CD4-positive, alpha-beta T cell treated with Interferon gamma for 1 hour (primary cell): ENCODE measurements at regions not wholly inside any gene's neighbourhood (a gene's known extent, or its start where the extent isn't known, plus 50 kb on each side); places are given as distances from the start of the nearest gene placed in this dataset.

Source experiments
- DNase-seq: peaks from one replicate; pipeline ENCODE4 v3.0.0-alpha.2; 2020

DNA sequence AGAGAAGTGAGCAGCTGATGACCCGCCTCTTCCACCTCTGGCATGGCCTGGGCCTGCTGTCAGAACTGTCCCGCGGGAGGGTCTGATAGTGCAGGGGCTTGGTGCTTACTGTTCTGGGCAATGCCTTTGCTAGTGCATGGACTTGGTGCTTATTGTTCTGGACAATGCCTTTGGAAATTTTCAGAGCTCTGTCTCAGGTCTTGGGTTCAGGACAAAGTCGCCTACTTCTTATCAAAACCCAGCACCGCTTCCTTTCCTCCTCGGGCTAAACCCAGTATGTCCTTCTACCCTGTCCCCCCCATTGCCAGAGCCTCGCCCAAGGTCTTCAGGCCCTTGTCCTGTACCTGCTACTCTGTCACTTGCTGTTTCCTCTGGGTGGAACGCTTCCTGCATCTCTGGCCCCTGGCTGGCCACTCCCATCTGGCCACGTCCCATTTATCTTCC is 149.6 kb downstream of the ACKR3 start:
- DNase-seq: no peak

DNA sequence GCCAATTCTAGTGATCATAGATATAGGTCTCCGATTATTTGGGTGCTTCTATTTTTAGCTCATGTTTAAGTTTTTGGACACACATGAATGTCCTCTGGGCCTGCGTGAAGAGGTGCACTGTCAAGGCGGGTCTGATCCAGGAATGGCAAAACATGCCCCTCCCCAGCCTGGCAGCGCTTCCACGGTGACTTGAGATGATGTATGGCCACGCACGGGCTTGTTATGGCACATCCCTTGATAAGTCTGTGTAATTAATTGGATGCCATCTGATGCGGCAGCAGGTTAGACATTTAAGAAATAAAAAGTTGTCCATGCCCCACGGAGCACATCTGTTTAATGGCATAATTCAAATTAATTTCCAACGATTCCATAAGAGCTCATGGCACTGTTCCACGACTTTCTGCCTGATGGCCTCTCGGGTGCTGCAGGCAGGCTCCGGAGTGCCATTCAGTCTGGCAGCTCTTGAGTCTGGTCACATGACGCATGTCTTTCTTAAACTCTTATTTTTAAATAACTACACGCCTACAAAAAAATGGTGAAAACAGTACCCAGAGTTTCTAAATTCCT is 151.4 kb downstream of the ACKR3 start:
- DNase-seq: no peak

GRCh38 chr2:236724200-236724599 is 154.6 kb downstream of the ACKR3 start:
- no peak for DNase-seq

GRCh38 chr2:236726701-236727450 is 157.3 kb downstream of the ACKR3 start:
- DNase-seq: no peak

GRCh38 chr2:236728916-236729670 is 159.5 kb downstream of the ACKR3 start:
- no peak for DNase-seq

GRCh38 chr2:236730393-236730792 is 160.8 kb downstream of the ACKR3 start:
- no peak for DNase-seq

DNA sequence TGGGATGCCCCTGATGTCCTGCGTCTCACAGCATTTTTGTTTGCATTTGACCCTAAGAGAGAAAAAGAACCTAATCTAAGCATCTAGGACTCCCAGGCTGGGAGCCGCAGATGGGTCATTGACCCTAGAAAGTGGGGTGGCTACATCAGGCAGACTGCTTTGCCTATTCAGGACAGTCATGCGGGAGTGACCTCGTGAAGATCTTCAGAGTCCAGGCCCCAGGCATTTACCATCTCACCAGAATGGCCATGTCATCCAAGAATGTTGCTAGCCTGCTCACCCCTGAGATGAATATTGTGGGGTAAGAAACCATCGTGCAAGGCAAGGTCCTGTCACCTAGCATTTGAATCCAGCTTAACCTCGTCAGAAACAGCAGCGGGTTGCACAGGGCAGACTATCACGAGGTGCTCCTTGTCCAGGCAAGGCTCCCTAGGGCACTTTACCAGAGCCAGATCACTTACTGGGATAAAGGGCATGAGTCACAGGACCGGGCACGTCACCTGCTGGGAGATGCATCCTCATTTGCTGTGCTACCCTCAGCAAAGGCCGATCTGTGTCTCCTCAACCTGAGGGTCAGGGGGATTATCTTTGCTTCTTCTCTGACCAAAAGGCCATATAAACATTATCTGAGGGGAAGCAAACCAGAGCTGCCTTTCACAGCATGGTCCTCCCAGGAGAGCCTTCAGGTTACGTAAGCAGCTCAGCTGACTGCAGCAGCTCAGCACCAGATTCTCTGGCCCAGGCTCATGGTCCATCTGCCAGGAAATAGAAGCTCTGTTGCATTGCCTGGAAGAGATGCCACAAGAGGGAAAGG is 162.3 kb downstream of the ACKR3 start:
- DNase-seq: no peak

DNA sequence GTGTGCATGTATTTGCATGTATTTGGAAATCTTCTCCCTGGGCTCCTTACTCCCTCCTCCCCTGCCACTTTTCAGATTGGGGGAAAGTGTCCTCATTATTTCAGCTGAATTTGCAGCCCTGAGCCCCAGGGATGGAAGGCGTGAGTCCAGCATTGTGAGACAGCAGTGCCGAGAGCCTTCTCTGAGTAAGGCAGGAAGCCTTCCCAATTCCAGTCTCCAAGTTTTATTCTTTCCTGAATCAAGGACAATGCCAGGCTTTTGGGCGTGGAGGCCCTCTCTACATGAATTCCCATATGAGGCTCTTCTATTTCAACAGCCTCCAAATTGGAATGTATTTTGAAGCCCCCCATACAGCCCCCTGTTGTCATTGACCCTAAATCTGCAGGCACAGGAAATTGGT is 163.5 kb downstream of the ACKR3 start:
- DNase-seq: no peak

DNA sequence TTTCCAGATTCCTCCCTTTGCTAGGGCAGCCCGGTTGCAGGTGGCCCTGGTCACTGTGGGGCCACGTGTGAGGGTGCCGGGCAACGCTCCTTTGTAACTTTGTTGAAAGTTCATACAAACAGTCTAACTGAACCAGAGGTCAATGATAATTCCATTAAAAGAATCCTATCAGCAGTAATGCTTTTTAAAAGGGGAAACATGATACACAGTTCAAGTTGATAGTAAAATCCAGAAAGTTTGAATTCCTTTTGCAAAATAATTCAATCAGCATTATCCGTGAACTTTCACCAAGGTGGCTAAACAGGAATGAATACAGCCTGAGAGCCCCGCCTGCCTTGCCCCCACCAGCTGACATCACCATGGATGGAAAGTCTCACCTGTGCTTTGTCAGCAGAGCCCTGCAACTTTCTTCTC is 166.2 kb downstream of the ACKR3 start:
- DNase-seq: no peak

GRCh38 chr2:236738030-236738429 is 168.4 kb downstream of the ACKR3 start:
- no peak for DNase-seq

DNA sequence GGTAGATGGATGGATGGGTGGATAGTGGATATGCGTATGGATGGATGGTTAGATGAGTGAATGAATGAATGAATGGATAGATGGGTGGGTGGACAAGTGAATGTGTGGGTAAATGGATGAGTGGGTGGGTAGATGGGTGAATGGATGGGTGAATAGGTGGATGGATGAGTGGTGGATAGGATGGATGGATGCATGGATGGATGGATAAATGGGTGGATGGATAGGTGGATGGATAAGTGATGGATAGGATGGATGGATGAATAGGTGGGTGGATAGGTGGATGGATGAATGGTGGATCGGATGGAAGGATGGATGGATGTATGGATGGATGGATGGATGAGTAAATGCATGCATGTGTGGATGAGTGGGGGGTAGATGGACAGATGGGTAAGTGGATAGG is 169.3 kb downstream of the ACKR3 start:
- DNase-seq: no peak

- DNase-seq: no peak
Observed at GRCh38 chr2:236739663-236740062, 170.0 kb downstream of the ACKR3 start.

DNA sequence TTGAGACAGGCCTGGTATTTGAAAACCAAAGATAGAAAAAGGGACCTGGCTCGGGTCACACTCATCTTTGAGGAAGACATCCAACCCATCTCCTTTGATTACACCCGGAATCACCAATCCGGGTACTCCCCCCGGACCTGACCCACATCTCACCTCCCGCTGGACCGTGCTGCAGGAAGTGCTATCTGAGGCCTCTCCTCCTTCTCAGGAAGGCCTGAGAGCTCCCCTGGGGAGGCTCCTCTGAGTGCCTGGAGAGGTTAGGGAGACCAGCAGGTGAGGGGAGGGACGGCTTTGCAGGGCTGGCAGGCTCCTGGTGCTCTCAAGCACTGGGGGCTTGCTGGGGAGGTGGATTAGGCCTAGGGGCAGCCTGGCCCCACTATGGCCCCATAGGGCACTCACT is 170.9 kb downstream of the ACKR3 start:
- no peak for DNase-seq

DNA sequence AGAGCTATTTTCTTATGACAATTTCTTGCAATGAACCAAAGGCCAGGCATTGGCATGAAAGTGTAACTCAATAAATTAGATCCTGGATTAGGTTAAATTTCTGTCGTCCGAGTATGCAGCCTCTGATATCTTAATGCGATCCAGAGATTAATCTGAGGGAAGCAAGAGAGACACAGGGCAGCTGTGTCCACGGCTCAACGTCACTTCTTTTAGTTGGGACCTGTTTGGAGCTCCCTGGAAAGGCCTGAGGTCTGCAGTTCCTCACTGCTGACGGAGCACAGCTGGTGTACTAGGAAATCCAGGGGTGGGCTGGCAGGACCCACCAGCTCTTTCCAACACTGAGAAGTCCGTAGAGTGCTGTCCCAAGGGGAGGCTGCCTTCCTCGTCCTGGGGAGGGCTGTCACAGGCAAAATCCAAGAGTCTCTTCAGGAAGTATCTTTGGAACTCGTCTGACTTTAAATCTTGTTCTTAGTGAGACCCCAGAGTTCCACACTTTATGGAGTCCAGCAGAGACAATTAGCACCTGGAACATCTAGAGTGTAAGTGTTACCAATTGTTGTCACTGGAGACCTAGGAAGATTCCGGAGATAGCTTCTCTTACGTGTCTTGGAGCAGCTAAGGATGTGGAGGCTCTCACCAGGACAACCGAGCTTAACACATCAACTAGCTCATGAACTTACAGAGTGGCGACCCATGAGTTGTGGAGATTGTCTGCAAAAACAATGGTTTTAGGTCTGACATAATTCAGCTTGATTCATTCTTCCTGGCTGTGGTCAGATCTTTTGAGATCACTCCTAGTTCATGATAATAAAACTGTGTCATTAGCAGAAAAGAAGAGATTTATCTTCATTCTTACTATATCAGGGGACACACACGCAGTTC is 173.7 kb downstream of the ACKR3 start:
- no peak for DNase-seq

- DNase-seq: no peak
Observed at GRCh38 chr2:236743921-236744280, 174.3 kb downstream of the ACKR3 start.

GRCh38 chr2:236744281-236744705 is 174.7 kb downstream of the ACKR3 start:
- no peak for DNase-seq

- DNase-seq: no peak
Observed at GRCh38 chr2:236744716-236745115, 175.1 kb downstream of the ACKR3 start.

- DNase-seq: no peak
Observed at GRCh38 chr2:236745420-236746210, 176.0 kb downstream of the ACKR3 start.

DNA sequence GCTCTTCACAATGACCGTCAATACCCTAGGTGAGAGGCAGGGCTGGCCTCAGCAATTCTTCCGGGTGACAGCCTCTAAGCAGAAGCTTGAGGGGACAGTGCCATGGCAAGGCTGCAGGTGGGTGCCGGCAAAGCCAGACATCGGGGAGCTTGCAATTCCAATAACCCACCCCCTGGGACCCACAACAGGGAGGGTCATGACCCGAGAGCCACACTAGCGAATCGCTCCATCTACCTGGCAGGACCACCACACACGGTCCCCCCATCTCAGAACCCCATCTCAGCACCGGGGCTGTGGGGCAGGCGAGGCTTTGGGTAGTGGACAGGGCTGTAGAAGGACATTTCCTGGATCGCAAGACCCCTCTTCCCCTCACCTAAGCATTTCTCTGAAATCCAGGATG is 177.2 kb downstream of the ACKR3 start:
- DNase-seq: no peak

GRCh38 chr2:236747426-236747825 is 177.8 kb downstream of the ACKR3 start:
- no peak for DNase-seq

DNA sequence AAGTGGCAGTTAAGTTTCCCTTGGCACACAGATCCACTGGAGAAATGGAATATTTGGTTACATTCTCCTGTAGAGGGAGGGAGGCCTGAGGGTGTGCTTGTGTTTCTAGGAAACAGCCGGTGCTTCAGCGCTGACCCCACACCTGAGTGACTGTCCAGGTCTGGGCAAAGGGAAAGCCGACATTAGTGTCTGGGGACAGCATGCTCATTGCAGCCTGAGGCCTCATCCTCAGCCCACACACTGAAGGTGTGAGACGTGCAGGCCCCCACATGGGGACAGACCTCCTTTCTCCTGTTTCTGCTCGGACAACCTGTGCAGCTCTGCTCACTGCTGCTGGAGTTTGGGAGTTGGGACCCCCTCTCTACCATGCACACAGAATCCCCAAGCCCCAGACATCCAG is 178.3 kb downstream of the ACKR3 start:
- DNase-seq: no peak
